Endothelial cell of umbilical vein (primary cell): ENCODE measurements at regions not wholly inside any gene's neighbourhood (a gene's known extent, or its start where the extent isn't known, plus 50 kb on each side); places are given as distances from the start of the nearest gene placed in this dataset.

Experiments
- BruUV-seq: library from RNA; stranded (reverse); fragments of 400-500 nt; replicated peaks from 2 replicates; lab custom pipeline; 2021; lab: Mats Ljungman, UMichigan
- CTCF ChIA-PET: fragments of 300-600, 350-600 bp; sonication (Branson Sonifier 250); formaldehyde crosslinking; loops from one replicate; lab custom pipeline; 2021; ENCODE audit warnings: antibody characterized with exemption, inconsistent platforms; lab: Charles Lee
- POLR2A ChIA-PET: fragments of 300-600, 350-600 bp; sonication (Branson Sonifier 250); formaldehyde crosslinking; loops from one replicate; lab custom pipeline; 2021; ENCODE audit warnings: antibody characterized with exemption, inconsistent platforms; lab: Charles Lee
- DNase-seq: peaks from one replicate; pipeline ENCODE4 v3.0.0-alpha.2; 2011; ENCODE audit warnings: low read depth, low spot score
- FAIRE-seq: peaks from 2 replicates; lab custom pipeline; 2011; peaks lifted over from hg19 to GRCh38; lab: Jason Lieb, UNC
- H2AFZ ChIP-seq: 2 replicates; pipeline ENCODE4 v1.6.0; 2012; ENCODE audit warnings: low read depth, low read length, control low read depth, inconsistent platforms
- H3K27ac ChIP-seq: 2 replicates; pipeline ENCODE4 v1.5.1; 2011; ENCODE audit warnings: low read depth, mild to moderate bottlenecking, control low read depth, low read length, moderate library complexity; ENCODE audit not compliant: insufficient read depth
- H3K27me3 ChIP-seq, 2 experiments: 2 replicates each; pipeline versions ENCODE4 v1.6.0 to v1.6.1; 2011; ENCODE audit warnings: low read length in 2 of 2, mixed read lengths in 1 of 2; ENCODE audit not compliant: control insufficient read depth in 2 of 2, insufficient read depth in 2 of 2
- H3K36me3 ChIP-seq, 2 experiments: 2 replicates in 1 of 2; 3 replicates in 1 of 2; pipeline ENCODE4 v1.5.1; 2011; ENCODE audit warnings: low read length in 2 of 2, mild to moderate bottlenecking in 1 of 2, moderate library complexity in 1 of 2; ENCODE audit not compliant: control insufficient read depth in 2 of 2, insufficient read depth in 2 of 2; ENCODE audit errors: extremely low read depth in 1 of 2
- H3K4me1 ChIP-seq: 3 replicates; pipeline ENCODE4 v1.5.1; 2011; ENCODE audit warnings: mild to moderate bottlenecking, low read length; ENCODE audit not compliant: control insufficient read depth, insufficient read depth; ENCODE audit errors: extremely low read depth
- H3K4me2 ChIP-seq: 2 replicates; pipeline ENCODE4 v1.6.1; 2011; ENCODE audit warnings: low read length, control low read depth, mixed read lengths; ENCODE audit not compliant: insufficient read depth
- H3K4me3 ChIP-seq, 3 experiments: fragments of 200-600 bp in 1 of 3; sonication (generic), shearing (Covaris generic) in 1 of 3; replicated peaks in 1 of 3; 2 replicates each; pipeline ENCODE4 v1.5.1; 2011 to 2016; ENCODE audit warnings: control low read depth in 3 of 3, low read length in 3 of 3, mild to moderate bottlenecking in 2 of 3, inconsistent platforms in 1 of 3, low read depth in 1 of 3, moderate library complexity in 1 of 3; ENCODE audit not compliant: insufficient read depth in 1 of 3
- H3K79me2 ChIP-seq: 2 replicates; pipeline ENCODE4 v1.6.0; 2012; ENCODE audit warnings: low read length, inconsistent platforms; ENCODE audit not compliant: control insufficient read depth, insufficient read depth
- H3K9ac ChIP-seq: replicated peaks from 2 replicates; pipeline ENCODE3; 2011; ENCODE audit warnings: low read length, control low read depth; ENCODE audit not compliant: insufficient read depth; ENCODE audit errors: extremely low read depth
- H3K9me1 ChIP-seq: replicated peaks from 3 replicates; pipeline ENCODE4 v1.6.0; 2011; ENCODE audit warnings: mild to moderate bottlenecking, low read length; ENCODE audit not compliant: control insufficient read depth, insufficient read depth; ENCODE audit errors: extremely low read depth
- H3K9me3 ChIP-seq: replicated peaks from 2 replicates; pipeline ENCODE4 v1.5.1; 2012; ENCODE audit warnings: low read length, inconsistent platforms; ENCODE audit not compliant: control insufficient read depth, insufficient read depth
- H4K20me1 ChIP-seq: replicated peaks from 2 replicates; pipeline ENCODE3; 2011; ENCODE audit warnings: mild to moderate bottlenecking, low read length; ENCODE audit not compliant: control insufficient read depth, insufficient read depth; ENCODE audit errors: extremely low read depth
- EZH2 ChIP-seq: IDR thresholded peaks from 2 replicates; pipeline ENCODE4 v1.6.1; 2012; ENCODE audit warnings: borderline replicate concordance, low read depth, mild to moderate bottlenecking, moderate library complexity, low read length, inconsistent platforms; ENCODE audit not compliant: severe bottlenecking
- FOS ChIP-seq: IDR thresholded peaks from 2 replicates; pipeline ENCODE4 v1.6.1; 2011; ENCODE audit warnings: mild to moderate bottlenecking, low read length, moderate library complexity, borderline replicate concordance; ENCODE audit not compliant: insufficient read depth
- GATA2 ChIP-seq: IDR thresholded peaks from 2 replicates; pipeline ENCODE4 v1.7.0; 2011; ENCODE audit warnings: low read depth, mild to moderate bottlenecking, moderate library complexity, mixed read lengths, low read length; ENCODE audit not compliant: insufficient read length, insufficient read depth
- JUN ChIP-seq: IDR thresholded peaks from 2 replicates; pipeline ENCODE4 v1.6.1; 2011; ENCODE audit warnings: borderline replicate concordance, low read depth; ENCODE audit not compliant: insufficient read length, insufficient read depth
- MYC ChIP-seq: IDR thresholded peaks from one replicate; pipeline ENCODE4 v1.6.1; 2011; ENCODE audit warnings: mild to moderate bottlenecking, low read depth, low read length
- POLR2A ChIP-seq: IDR thresholded peaks from 2 replicates; pipeline ENCODE4 v1.6.1; 2012; ENCODE audit warnings: low read depth, mild to moderate bottlenecking, control low read depth, low read length
- POLR2AphosphoS5 ChIP-seq: IDR thresholded peaks from 2 replicates; pipeline ENCODE4 v1.6.1; 2012; ENCODE audit warnings: low read depth, mild to moderate bottlenecking, control low read depth, low read length, moderate library complexity; ENCODE audit not compliant: insufficient read depth
- dilution Hi-C: fragments of 300-500 bp; cut with MboI; formaldehyde crosslinking; loops from one replicate; pipeline ENCODE4 v1.15.0; 2019; ENCODE audit warnings: low sequenced_read_pairs; ENCODE audit not compliant: extremely low pct_ligation_motif_present
- intact Hi-C: fragments of 100-400 bp; cut with micrococcal nuclease; formaldehyde crosslinking; loops from one replicate; pipeline ENCODE4 v1.10.0; 2022
- TF ChIP-seq, protein P1 (sequence below), 2 donors: IDR thresholded peaks; 1 replicate in 1 of 2; 2 replicates in 1 of 2; pipeline ENCODE4 v1.5.1; 2011; ENCODE audit warnings: low read length in 2 of 2, mild to moderate bottlenecking in 2 of 2, moderate library complexity in 2 of 2, control low read depth in 1 of 2, inconsistent platforms in 1 of 2, low read depth in 1 of 2; ENCODE audit not compliant: insufficient read depth in 1 of 2; ENCODE audit errors: extremely low read depth in 1 of 2
- TF ChIP-seq, protein P2 (sequence below): IDR thresholded peaks from 2 replicates; pipeline ENCODE4 v1.6.1; 2011; ENCODE audit not compliant: insufficient read depth, insufficient read length

DNA sequence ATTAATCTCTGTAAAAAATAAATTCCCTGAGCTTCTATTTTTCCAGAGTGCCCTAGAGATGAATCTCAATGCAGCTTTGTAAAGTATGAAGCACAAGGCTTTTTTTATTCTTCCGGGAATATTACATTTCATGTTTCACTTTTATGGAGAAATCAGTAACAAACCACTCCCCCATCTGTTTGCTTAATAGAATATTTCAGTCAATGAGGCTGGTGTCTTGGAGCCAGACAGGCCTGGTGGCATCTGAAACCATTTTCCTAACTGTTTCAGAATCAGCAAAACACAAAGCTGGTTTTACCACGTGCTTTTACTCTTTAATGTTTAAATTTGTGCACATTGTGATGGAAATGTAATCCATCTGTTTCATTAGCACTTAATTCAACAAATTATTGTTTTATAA, 400.8 kb upstream of the HSF2 start:
- no peak overlapping the region for H3K4me3 ChIP-seq
- H3K9me1 ChIP-seq, result no peaks in the 10 kb centered on the region
- no peak for FAIRE-seq
- H3K27me3 ChIP-seq, result no peaks in the 10 kb centered on the region
- dilution Hi-C loops, result no loop called here
- no peaks in the 10 kb centered on the region for H3K79me2 ChIP-seq
- H3K4me2 ChIP-seq, result no peak overlapping the region
- H3K36me3 ChIP-seq, result no peaks in the 10 kb centered on the region
- no peaks in the 10 kb centered on the region for H3K9me3 ChIP-seq
- BruUV-seq, result no TSS peak
- no peak overlapping the region for H3K9ac ChIP-seq
- no peak for DNase-seq
- no peak for TF ChIP-seq FOS
- no peak for TF ChIP-seq EZH2
- no peak for TF ChIP-seq GATA2
- no peak for TF ChIP-seq POLR2AphosphoS5
- TF ChIP-seq, protein P1, sequence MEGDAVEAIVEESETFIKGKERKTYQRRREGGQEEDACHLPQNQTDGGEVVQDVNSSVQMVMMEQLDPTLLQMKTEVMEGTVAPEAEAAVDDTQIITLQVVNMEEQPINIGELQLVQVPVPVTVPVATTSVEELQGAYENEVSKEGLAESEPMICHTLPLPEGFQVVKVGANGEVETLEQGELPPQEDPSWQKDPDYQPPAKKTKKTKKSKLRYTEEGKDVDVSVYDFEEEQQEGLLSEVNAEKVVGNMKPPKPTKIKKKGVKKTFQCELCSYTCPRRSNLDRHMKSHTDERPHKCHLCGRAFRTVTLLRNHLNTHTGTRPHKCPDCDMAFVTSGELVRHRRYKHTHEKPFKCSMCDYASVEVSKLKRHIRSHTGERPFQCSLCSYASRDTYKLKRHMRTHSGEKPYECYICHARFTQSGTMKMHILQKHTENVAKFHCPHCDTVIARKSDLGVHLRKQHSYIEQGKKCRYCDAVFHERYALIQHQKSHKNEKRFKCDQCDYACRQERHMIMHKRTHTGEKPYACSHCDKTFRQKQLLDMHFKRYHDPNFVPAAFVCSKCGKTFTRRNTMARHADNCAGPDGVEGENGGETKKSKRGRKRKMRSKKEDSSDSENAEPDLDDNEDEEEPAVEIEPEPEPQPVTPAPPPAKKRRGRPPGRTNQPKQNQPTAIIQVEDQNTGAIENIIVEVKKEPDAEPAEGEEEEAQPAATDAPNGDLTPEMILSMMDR (IDR thresholded peaks at IDR 0.05; ENCODE audit: extremely low read depth in 1 of 2, insufficient read depth in 1 of 2, low read depth in 1 of 2, low read length in 2 of 2), result no peak
- TF ChIP-seq JUN, result no peak
- TF ChIP-seq MYC, result no peak
- TF ChIP-seq, protein P2, sequence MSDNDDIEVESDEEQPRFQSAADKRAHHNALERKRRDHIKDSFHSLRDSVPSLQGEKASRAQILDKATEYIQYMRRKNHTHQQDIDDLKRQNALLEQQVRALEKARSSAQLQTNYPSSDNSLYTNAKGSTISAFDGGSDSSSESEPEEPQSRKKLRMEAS, result no peak
- TF ChIP-seq POLR2A, result no peak
- intact Hi-C loops, result no loop called here
- no peaks in the 10 kb centered on the region for H3K4me1 ChIP-seq
- H4K20me1 ChIP-seq, result no peaks in the 10 kb centered on the region
- ChIA-PET POLR2A (no interaction called here), CTCF (no interaction called here)
- no peak overlapping the region for H3K27ac ChIP-seq
- H2AFZ ChIP-seq, result no peak overlapping the region
